ENCODE measurements at regions not wholly inside any gene's neighbourhood (a gene's known extent, or its start where the extent isn't known, plus 50 kb on each side); places are given as distances from the start of the nearest gene placed in this dataset.

DNA sequence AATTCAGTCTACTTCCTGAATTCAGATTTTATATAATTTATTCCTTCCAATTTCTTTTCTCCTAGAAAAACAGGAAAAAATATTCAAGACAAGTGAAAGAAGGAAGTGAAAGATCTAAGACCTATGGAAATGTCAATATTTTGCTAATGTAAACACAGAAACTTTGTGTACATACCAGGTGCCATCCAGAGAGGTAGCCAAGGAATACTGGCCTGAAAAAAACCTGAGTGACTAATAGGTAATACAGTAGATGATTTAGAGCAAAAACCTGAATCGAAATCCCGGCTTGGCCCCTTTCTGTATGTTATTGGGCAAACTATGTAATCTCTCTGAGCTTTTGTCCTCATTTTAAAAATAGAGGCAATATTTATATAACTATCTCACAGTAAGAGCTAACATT lies 59.2 kb upstream of the FSHB start:
- Histone ChIP-seq H3F3A (ENCODE audit: insufficient read depth) (no peaks in the 10 kb centered on the region), H3K79me2 (ENCODE audit: insufficient read depth, low read length) (no peaks in the 10 kb centered on the region), H3K36me3 (ENCODE audit: low read length) (no peaks in the 10 kb centered on the region), H4K20me1 (ENCODE audit: low read depth, low read length) (no peaks in the 10 kb centered on the region), H2AFZ (ENCODE audit: low read depth, low read length, severe bottlenecking) (no peak overlapping the region), H3K27me3 (ENCODE audit: low read length) (no peaks in the 10 kb centered on the region), H3K9me2 (replicated peaks; ENCODE audit: insufficient read depth, low read length) (no peaks in the 10 kb centered on the region), H3K4me3 (ENCODE audit: insufficient read depth, low read length, poor library complexity, severe bottlenecking) (no peak overlapping the region), H3K9ac (ENCODE audit: low read length) (no peak overlapping the region), H3K4me2 (ENCODE audit: low read depth, low read length, poor library complexity, severe bottlenecking) (no peak overlapping the region), H3K9me3 (ENCODE audit: insufficient read depth, low read length) (no peaks in the 10 kb centered on the region; the same call in 1 of the 2 replicates), H3K27ac (ENCODE audit: low read depth, low read length) (no peak overlapping the region)
- no peak for TF ChIP-seq EZH2phosphoT487 (conservative IDR thresholded peaks at IDR 0.05; ENCODE audit: low read length)
- TF ChIP-seq, protein P1, sequence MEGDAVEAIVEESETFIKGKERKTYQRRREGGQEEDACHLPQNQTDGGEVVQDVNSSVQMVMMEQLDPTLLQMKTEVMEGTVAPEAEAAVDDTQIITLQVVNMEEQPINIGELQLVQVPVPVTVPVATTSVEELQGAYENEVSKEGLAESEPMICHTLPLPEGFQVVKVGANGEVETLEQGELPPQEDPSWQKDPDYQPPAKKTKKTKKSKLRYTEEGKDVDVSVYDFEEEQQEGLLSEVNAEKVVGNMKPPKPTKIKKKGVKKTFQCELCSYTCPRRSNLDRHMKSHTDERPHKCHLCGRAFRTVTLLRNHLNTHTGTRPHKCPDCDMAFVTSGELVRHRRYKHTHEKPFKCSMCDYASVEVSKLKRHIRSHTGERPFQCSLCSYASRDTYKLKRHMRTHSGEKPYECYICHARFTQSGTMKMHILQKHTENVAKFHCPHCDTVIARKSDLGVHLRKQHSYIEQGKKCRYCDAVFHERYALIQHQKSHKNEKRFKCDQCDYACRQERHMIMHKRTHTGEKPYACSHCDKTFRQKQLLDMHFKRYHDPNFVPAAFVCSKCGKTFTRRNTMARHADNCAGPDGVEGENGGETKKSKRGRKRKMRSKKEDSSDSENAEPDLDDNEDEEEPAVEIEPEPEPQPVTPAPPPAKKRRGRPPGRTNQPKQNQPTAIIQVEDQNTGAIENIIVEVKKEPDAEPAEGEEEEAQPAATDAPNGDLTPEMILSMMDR (IDR thresholded peaks at IDR 0.05; ENCODE audit: insufficient read depth, low read length, poor library complexity, severe bottlenecking), result no peak

DNA sequence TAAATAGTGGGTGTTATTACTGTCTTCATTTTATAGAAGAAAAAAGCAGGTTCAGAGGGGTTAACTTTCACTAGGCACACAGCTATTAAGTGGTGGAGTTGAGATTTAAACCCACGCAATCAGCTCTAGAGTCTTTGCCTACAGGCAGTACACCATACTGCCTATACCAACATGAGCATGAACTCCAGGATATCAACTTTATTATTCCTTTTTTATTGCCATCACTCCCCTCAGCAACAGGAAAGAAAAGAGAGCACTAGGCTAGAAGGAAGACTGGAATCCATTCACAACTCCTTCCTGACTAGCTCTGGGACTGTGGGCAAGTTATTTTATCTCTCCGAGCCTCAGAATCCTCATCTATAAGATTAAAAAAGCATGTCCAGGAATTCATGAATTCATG lies 58.7 kb upstream of the FSHB start:
- Histone ChIP-seq H3K79me2 (ENCODE audit: insufficient read depth, low read length) (no peaks in the 10 kb centered on the region), H3K36me3 (ENCODE audit: low read length) (no peaks in the 10 kb centered on the region), H3K4me2 (ENCODE audit: low read depth, low read length, poor library complexity, severe bottlenecking) (no peak overlapping the region), H3K27ac (ENCODE audit: low read depth, low read length) (no peak overlapping the region), H3K4me3 (ENCODE audit: insufficient read depth, low read length, poor library complexity, severe bottlenecking) (no peak overlapping the region), H3F3A (ENCODE audit: insufficient read depth) (no peaks in the 10 kb centered on the region), H3K9me3 (ENCODE audit: insufficient read depth, low read length) (no peaks in the 10 kb centered on the region; the same call in 1 of the 2 replicates), H2AFZ (ENCODE audit: low read depth, low read length, severe bottlenecking) (no peak overlapping the region), H3K27me3 (ENCODE audit: low read length) (no peaks in the 10 kb centered on the region), H3K9me2 (replicated peaks; ENCODE audit: insufficient read depth, low read length) (no peaks in the 10 kb centered on the region), H4K20me1 (ENCODE audit: low read depth, low read length) (no peaks in the 10 kb centered on the region), H3K9ac (ENCODE audit: low read length) (no peak overlapping the region)
- TF ChIP-seq, protein P1 (IDR thresholded peaks at IDR 0.05; ENCODE audit: insufficient read depth, low read length, poor library complexity, severe bottlenecking), result no peak
- TF ChIP-seq EZH2phosphoT487 (conservative IDR thresholded peaks at IDR 0.05; ENCODE audit: low read length), result no peak

DNA sequence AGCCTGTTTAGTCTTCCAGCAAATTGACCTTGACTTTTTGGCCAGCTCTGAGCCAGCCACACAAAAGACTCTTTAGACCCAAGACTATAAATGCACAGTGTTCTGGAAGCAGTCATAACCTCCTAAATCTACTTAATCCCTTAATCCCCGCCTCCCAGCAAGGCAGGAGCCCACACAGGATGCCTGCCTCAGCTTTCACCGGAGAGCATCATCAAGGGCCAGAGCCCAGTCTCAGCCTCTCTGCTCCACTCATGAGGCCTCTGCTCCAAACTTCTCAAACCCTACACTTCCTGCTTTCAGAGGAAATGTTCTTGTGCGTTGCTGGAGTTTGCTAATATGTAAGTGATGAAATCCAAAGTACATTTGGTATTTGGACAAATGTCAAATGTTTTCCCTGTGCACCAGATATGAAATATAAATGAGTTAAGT lies 57.9 kb upstream of the FSHB start:
- H2AFZ ChIP-seq (ENCODE audit: low read depth, low read length, severe bottlenecking), result no peak overlapping the region
- H3K36me3 ChIP-seq (ENCODE audit: low read length), result no peaks in the 10 kb centered on the region
- no peak overlapping the region for H3K4me2 ChIP-seq (ENCODE audit: low read depth, low read length, poor library complexity, severe bottlenecking)
- no peak overlapping the region for H3K4me3 ChIP-seq (ENCODE audit: insufficient read depth, low read length, poor library complexity, severe bottlenecking)
- H3K27ac ChIP-seq (ENCODE audit: low read depth, low read length), result no peak overlapping the region
- H3K9ac ChIP-seq (ENCODE audit: low read length), result no peak overlapping the region
- no peaks in the 10 kb centered on the region for H3K9me2 ChIP-seq (replicated peaks; ENCODE audit: insufficient read depth, low read length)
- no peaks in the 10 kb centered on the region; the same call in 1 of the 2 replicates for H3K9me3 ChIP-seq (ENCODE audit: insufficient read depth, low read length)
- H4K20me1 ChIP-seq (ENCODE audit: low read depth, low read length), result no peaks in the 10 kb centered on the region
- H3K79me2 ChIP-seq (ENCODE audit: insufficient read depth, low read length), result no peaks in the 10 kb centered on the region
- H3K27me3 ChIP-seq (ENCODE audit: low read length), result no peaks in the 10 kb centered on the region
- H3F3A ChIP-seq (ENCODE audit: insufficient read depth), result no peaks in the 10 kb centered on the region
- TF ChIP-seq EZH2phosphoT487 (conservative IDR thresholded peaks at IDR 0.05; ENCODE audit: low read length), result no peak
- TF ChIP-seq, protein P1 (IDR thresholded peaks at IDR 0.05; ENCODE audit: insufficient read depth, low read length, poor library complexity, severe bottlenecking), result no peak

Measured in SU-DHL-6 (cell line).